ENCODE measurements at regions not wholly inside any gene's neighbourhood (a gene's known extent, or its start where the extent isn't known, plus 50 kb on each side); places are given as distances from the start of the nearest gene placed in this dataset.

DNA sequence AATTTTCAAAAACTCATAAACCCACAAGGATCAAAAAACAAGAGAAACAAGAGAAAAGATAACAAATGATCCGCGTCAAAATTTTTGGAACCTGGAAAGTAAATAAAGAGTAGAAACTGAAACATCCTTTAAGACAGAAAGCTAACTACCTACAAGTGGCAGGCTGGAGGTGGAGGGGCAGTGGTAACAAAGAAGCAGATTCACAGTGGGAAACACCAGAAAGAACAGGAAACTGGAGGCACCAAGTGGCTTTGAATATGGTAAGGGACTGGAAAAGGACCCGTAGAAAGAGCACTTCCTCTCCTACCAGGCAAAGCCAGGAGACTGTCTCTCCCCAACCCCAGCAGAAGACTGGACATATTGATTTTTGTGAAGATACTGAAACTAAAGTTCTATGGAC lies 100.6 kb upstream of the TARS1 start:
- TF ChIP-seq, protein P1, sequence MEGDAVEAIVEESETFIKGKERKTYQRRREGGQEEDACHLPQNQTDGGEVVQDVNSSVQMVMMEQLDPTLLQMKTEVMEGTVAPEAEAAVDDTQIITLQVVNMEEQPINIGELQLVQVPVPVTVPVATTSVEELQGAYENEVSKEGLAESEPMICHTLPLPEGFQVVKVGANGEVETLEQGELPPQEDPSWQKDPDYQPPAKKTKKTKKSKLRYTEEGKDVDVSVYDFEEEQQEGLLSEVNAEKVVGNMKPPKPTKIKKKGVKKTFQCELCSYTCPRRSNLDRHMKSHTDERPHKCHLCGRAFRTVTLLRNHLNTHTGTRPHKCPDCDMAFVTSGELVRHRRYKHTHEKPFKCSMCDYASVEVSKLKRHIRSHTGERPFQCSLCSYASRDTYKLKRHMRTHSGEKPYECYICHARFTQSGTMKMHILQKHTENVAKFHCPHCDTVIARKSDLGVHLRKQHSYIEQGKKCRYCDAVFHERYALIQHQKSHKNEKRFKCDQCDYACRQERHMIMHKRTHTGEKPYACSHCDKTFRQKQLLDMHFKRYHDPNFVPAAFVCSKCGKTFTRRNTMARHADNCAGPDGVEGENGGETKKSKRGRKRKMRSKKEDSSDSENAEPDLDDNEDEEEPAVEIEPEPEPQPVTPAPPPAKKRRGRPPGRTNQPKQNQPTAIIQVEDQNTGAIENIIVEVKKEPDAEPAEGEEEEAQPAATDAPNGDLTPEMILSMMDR (IDR thresholded peaks at IDR 0.05), result no peak
- TF ChIP-seq POLR2A (IDR thresholded peaks at IDR 0.05) (no peak), POLR2AphosphoS5 (IDR thresholded peaks at IDR 0.05) (no peak)
